GM12878 (cell line): ENCODE measurements at regions not wholly inside any gene's neighbourhood (a gene's known extent, or its start where the extent isn't known, plus 50 kb on each side); places are given as distances from the start of the nearest gene placed in this dataset.

Source experiments
- ATAC-seq: fragments of 200-7000 bp; cut with Tn5 transposase; 3 replicates; pipeline ENCODE4 v1.9.1; 2020; ENCODE audit warnings: mild to moderate bottlenecking, moderate library complexity
- BruUV-seq: library from RNA; stranded (reverse); fragments of 400-500 nt; replicated peaks from 2 replicates; lab custom pipeline; 2021; lab: Mats Ljungman, UMichigan
- CTCF ChIA-PET: fragments of 300-600 bp; sonication (Branson Sonifier 250); formaldehyde crosslinking; extraction: SDS; loops from one replicate; lab custom pipeline; 2021; ENCODE audit warnings: inconsistent platforms; lab: Yijun Ruan, JAX
- POLR2A ChIA-PET: fragments of 350-600 bp; formaldehyde crosslinking; extraction: SDS; loops from one replicate; lab custom pipeline; 2021; ENCODE audit warnings: inconsistent platforms; lab: Charles Lee
- RAD21 ChIA-PET: fragments of 300-600 bp; sonication (Branson Sonifier 250); formaldehyde crosslinking; loops from one replicate; lab custom pipeline; 2023; ENCODE audit warnings: antibody characterized with exemption; ENCODE audit not compliant: unreplicated experiment; lab: Charles Lee
- SMC1A ChIA-PET: fragments of 300-600 bp; sonication (Branson Sonifier 250); formaldehyde crosslinking; loops from one replicate; lab custom pipeline; 2023; ENCODE audit not compliant: unreplicated experiment, uncharacterized antibody; lab: Charles Lee
- DNase-seq: peaks from one replicate; pipeline ENCODE4 v3.0.0-alpha.2; 2011; ENCODE audit warnings: low read depth, low spot score
- FAIRE-seq: peaks from 3 replicates; lab custom pipeline; 2011; peaks lifted over from hg19 to GRCh38; lab: Jason Lieb, UNC
- H2AFZ ChIP-seq: 2 replicates; pipeline ENCODE4 v1.6.0; 2011; ENCODE audit warnings: low read depth, low read length, control low read depth; ENCODE audit not compliant: control insufficient read depth
- H3K27ac ChIP-seq: 2 replicates; pipeline ENCODE4 v1.5.1; 2011; ENCODE audit warnings: control low read depth; ENCODE audit not compliant: control insufficient read depth, insufficient read depth
- H3K27me3 ChIP-seq, 2 experiments: replicated peaks in 1 of 2; 2 replicates each; pipeline versions ENCODE4 v1.6.0 to v1.6.1; 2011; ENCODE audit warnings: low read length in 1 of 2; ENCODE audit not compliant: control insufficient read depth in 2 of 2, insufficient read depth in 2 of 2
- H3K36me3 ChIP-seq, 2 experiments: 2 replicates each; pipeline ENCODE4 v1.5.1; 2011; ENCODE audit warnings: low read length in 1 of 2; ENCODE audit not compliant: control insufficient read depth in 2 of 2, insufficient read depth in 2 of 2
- H3K4me1 ChIP-seq: 2 replicates; pipeline ENCODE4 v1.6.1; 2011; ENCODE audit warnings: mild to moderate bottlenecking, low read length, moderate library complexity, mixed read lengths; ENCODE audit not compliant: control insufficient read depth, insufficient read depth
- H3K4me2 ChIP-seq: 2 replicates; pipeline ENCODE4 v1.6.0; 2011; ENCODE audit warnings: control low read depth; ENCODE audit not compliant: control insufficient read depth, insufficient read depth
- H3K4me3 ChIP-seq: fragments of 200-600 bp; sonication (generic); 2 replicates; pipeline ENCODE4 v1.5.1; 2016
- H3K79me2 ChIP-seq: 2 replicates; pipeline ENCODE4 v1.6.0; 2011; ENCODE audit warnings: low read length; ENCODE audit not compliant: control insufficient read depth, insufficient read depth
- H3K9ac ChIP-seq: 2 replicates; pipeline ENCODE4 v1.8.0; 2011; ENCODE audit warnings: low read length, control low read depth, mixed read lengths; ENCODE audit not compliant: control insufficient read depth, insufficient read depth
- H3K9me3 ChIP-seq: replicated peaks from 3 replicates; pipeline ENCODE4 v1.5.1; 2011; ENCODE audit warnings: mild to moderate bottlenecking, low read length; ENCODE audit not compliant: control insufficient read depth, insufficient read depth
- H4K20me1 ChIP-seq: 2 replicates; pipeline ENCODE4 v1.6.0; 2011; ENCODE audit not compliant: control insufficient read depth, insufficient read depth
- BCLAF1 ChIP-seq: fragments of 450-650 bp; IDR thresholded peaks from 2 replicates; pipeline ENCODE4 v1.6.1; 2017; ENCODE audit warnings: antibody characterized with exemption, mild to moderate bottlenecking, moderate library complexity
- CBX5 ChIP-seq: sonication (generic); IDR thresholded peaks from 2 replicates; pipeline ENCODE4 v1.6.1; 2016; ENCODE audit warnings: low read depth, moderate library complexity, mild to moderate bottlenecking, inconsistent platforms
- CREB1 ChIP-seq: IDR thresholded peaks from 2 replicates; pipeline ENCODE4 v1.6.1; 2012; ENCODE audit warnings: low read depth, mild to moderate bottlenecking, inconsistent platforms
- E2F4 ChIP-seq: IDR thresholded peaks from 2 replicates; pipeline ENCODE4 v1.6.1; 2012; ENCODE audit warnings: low read depth, low read length, improper control_type of control experiment
- FOXM1 ChIP-seq: IDR thresholded peaks from 2 replicates; pipeline ENCODE4 v1.6.1; 2012; ENCODE audit warnings: low read depth, mild to moderate bottlenecking, inconsistent platforms, low read length, moderate library complexity
- IRF3 ChIP-seq: fragments of 450-650 bp; IDR thresholded peaks from 2 replicates; pipeline ENCODE4 v1.6.1; 2014; ENCODE audit warnings: mild to moderate bottlenecking
- IRF5 ChIP-seq: fragments of 450-650 bp; IDR thresholded peaks from 2 replicates; pipeline ENCODE4 v1.6.1; 2017; ENCODE audit warnings: borderline replicate concordance
- NFYA ChIP-seq: IDR thresholded peaks from 2 replicates; pipeline ENCODE4 v1.6.1; 2011; ENCODE audit warnings: low read depth, mild to moderate bottlenecking, low read length, improper control_type of control experiment, borderline replicate concordance
- PKNOX1 ChIP-seq: fragments of 450-650 bp; IDR thresholded peaks from 2 replicates; pipeline ENCODE4 v1.6.1; 2016; ENCODE audit warnings: mild to moderate bottlenecking
- RB1 ChIP-seq: fragments of 450-650 bp; formaldehyde crosslinking; IDR thresholded peaks from 2 replicates; pipeline ENCODE4 v1.6.1; 2017; ENCODE audit warnings: mild to moderate bottlenecking, borderline replicate concordance
- RELA ChIP-seq: fragments of 450-650 bp; IDR thresholded peaks from 2 replicates; pipeline ENCODE4 v1.8.0; 2014; ENCODE audit warnings: borderline replicate concordance; ENCODE audit not compliant: partially characterized antibody
- SKIL ChIP-seq: fragments of 450-650 bp; IDR thresholded peaks from 2 replicates; pipeline ENCODE4 v1.6.1; 2017; ENCODE audit warnings: mild to moderate bottlenecking, low read depth, inconsistent platforms; ENCODE audit not compliant: poor library complexity, severe bottlenecking
- SREBF2 ChIP-seq: IDR thresholded peaks from 2 replicates; pipeline ENCODE4 v1.6.1; 2012; ENCODE audit warnings: mild to moderate bottlenecking, low read length
- TCF7 ChIP-seq: IDR thresholded peaks from 2 replicates; pipeline ENCODE4 v1.6.1; 2014; ENCODE audit warnings: antibody characterized with exemption, borderline replicate concordance
- WGBS: methylation state at CpG from one replicate; pipeline ENCODE4 v1.1.6; 2016; ENCODE audit warnings: low lambda C conversion rate; ENCODE audit not compliant: insufficient replicate concordance, insufficient coverage; ENCODE audit errors: missing lambda C conversion rate; 5-methylcytosine and 5-hydroxymethylcytosine counted together
- in situ Hi-C: fragments of 300-500 bp; cut with MboI; formaldehyde crosslinking; loops from 9 replicates; pipeline ENCODE4 v1.14.3; 2018; ENCODE audit warnings: mixed read lengths
- intact Hi-C: fragments of 100-400 bp; cut with micrococcal nuclease; formaldehyde crosslinking; loops from one replicate; pipeline ENCODE4 v1.14.2; 2022; ENCODE audit not compliant: unreplicated experiment

GRCh38 chr12:113658006-113658655, 186.5 kb upstream of the LHX5 start:
- no peak overlapping the region for H3K4me3 ChIP-seq
- no peaks in the 10 kb centered on the region for H3K79me2 ChIP-seq
- BruUV-seq = no TSS peak
- no peak overlapping the region for H3K27ac ChIP-seq
- SMC1A ChIA-PET = no interaction called here
- intact Hi-C loops (no loop called here), in situ Hi-C loops (no loop called here)
- no peaks in the 10 kb centered on the region for H3K4me1 ChIP-seq
- POLR2A ChIA-PET = no interaction called here
- WGBS = 47% methylated on average over 1 of the region's 1 CpG
- H3K9ac ChIP-seq = no peak overlapping the region
- no peak overlapping the region for H2AFZ ChIP-seq
- FAIRE-seq (no peak), DNase-seq (no peak), ATAC-seq (no peak)
- no peak overlapping the region for H3K4me2 ChIP-seq
- no peaks in the 10 kb centered on the region for H3K27me3 ChIP-seq
- RAD21 ChIA-PET = no interaction called here
- H4K20me1 ChIP-seq = no peaks in the 10 kb centered on the region
- H3K36me3 ChIP-seq = no peaks in the 10 kb centered on the region
- H3K9me3 ChIP-seq = no peaks in the 10 kb centered on the region
- CTCF ChIA-PET = no interaction called here
- no peak for TF ChIP-seq FOXM1
- no peak for TF ChIP-seq RELA
- no peak for TF ChIP-seq SREBF2
- TF ChIP-seq CREB1 = no peak
- TF ChIP-seq IRF3 = no peak
- no peak for TF ChIP-seq PKNOX1
- TF ChIP-seq NFYA = no peak
- TF ChIP-seq SKIL = no peak
- TF ChIP-seq CBX5 = no peak
- no peak for TF ChIP-seq TCF7
- TF ChIP-seq IRF5 = no peak
- TF ChIP-seq E2F4 = no peak
- TF ChIP-seq RB1 = no peak
- no peak for TF ChIP-seq BCLAF1
